ENCODE measurements at regions not wholly inside any gene's neighbourhood (a gene's known extent, or its start where the extent isn't known, plus 50 kb on each side); places are given as distances from the start of the nearest gene placed in this dataset.
"Not testable (repeated sequence)": the region's sequence is repeated elsewhere in the genome, so short reads cannot be mapped to it uniquely, and the experiment has no call there.

- DNase-seq = no peak
These were observed 189.7 kb upstream of the PPP1R3A start for GRCh38 chr7:114108510-114108909.

DNA sequence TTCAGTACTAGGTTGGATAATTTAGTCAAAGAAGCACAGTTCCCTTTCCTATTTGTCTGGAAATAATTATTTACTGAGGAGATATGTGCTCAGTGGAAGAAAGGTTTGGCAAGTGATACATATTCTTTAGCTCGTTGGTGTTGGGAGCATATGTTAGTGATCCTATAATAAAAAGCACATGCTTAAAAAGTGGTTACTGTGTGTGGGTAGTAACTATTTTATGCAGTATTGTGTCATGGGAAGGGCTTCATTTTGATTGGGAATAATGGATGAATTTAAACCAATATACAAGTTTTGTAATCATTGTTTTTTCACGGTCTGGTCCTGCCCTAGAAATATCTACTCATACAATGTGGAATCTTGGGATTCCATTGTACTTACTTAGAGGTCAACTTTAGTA, 188.7 kb upstream of the PPP1R3A start:
- DNase-seq = no peak

GRCh38 chr7:114104035-114104434, 185.2 kb upstream of the PPP1R3A start:
- DNase-seq = no peak

GRCh38 chr7:114102996-114103395, 184.2 kb upstream of the PPP1R3A start:
- no peak for DNase-seq

- DNase-seq = no peak
These were observed 183.3 kb upstream of the PPP1R3A start for GRCh38 chr7:114102131-114102530.

- peak in 1 of 2 experiments; percentile 12 for DNase-seq
These were observed 182.0 kb upstream of the PPP1R3A start for GRCh38 chr7:114100810-114101209.

DNA sequence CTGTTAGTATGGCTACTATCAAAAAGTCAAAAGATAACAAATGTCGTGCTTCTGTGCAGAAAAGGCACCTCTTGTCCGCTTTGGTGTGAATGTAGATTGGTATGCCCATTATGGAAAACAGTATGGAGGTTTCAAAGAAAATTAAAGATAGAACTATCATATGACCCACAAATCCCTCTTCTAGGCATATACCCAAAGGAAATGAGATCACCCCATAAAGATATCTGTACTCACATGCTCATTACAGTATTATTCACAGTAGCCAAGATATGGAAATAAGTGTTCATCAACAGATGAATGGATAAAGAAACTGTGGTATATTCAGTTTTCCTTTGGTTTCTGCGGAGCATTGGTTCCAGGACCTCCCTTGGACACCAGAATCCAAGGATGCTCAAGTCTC, 180.5 kb upstream of the PPP1R3A start:
- DNase-seq = no peak

- no peak for DNase-seq
These were observed 177.1 kb upstream of the PPP1R3A start for GRCh38 chr7:114095885-114096284.

- no peak for DNase-seq
These were observed 169.7 kb upstream of the PPP1R3A start for GRCh38 chr7:114088470-114088940.

- peak; percentile 45 to 66 for DNase-seq
These were observed 169.1 kb upstream of the PPP1R3A start for GRCh38 chr7:114087653-114088469.

DNA sequence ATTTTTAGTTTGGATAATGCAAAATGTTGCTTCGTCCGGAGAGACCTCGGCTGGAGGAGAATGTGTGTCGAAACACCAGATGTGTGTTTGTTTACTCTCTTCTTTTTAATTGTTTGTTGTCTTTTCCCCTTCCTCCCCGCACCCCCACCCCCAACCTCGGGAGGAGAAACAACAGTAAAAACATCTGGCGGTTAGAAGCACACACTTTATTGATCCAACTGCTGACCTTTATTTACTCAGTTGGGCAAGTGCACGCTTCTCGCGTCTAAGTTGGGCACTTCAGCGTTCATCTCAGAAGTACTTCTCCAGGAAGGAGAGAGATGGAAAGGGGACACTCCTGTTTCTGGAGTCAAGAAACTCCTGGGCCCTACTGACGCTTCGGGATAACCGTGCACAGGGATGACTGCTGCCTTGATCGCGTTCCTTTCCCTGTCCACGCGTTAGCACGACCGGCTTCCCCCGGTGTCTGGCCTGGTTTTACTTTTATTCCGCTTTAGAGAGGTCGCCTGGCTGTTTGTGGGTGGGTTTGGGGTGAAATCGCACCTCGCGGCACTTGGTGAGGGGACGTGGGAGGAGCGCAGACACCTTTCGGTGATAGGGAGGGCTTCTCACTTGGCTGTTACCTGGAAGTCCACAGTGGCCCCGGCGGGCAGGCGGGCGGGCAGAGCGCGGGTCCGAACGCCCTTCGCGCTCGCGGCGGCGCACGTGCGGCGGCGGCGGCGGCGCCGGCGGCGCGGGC, 168.3 kb upstream of the PPP1R3A start:
- DNase-seq = peak; percentile 44 to 66

DNA sequence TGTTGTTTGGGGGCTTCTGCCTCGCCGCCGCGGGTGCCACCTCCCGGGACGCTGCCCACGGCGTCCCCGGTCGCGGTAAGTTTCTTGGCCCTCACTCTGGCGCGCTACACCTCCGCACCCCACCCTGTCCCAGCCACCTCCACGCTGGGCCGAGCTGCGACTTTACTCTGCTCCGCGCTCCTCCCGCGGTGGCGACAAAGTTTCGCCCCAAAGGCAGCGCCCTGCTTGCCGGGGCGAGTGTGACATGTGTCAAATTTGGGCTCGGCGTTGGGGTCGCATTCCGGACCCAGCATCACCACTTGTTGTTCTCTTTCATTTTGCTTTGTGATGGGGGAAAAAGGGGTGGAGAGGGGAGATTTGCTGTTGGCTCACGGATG, 167.7 kb upstream of the PPP1R3A start:
- peak in 1 of 2 experiments; percentile 52 for DNase-seq

DNA sequence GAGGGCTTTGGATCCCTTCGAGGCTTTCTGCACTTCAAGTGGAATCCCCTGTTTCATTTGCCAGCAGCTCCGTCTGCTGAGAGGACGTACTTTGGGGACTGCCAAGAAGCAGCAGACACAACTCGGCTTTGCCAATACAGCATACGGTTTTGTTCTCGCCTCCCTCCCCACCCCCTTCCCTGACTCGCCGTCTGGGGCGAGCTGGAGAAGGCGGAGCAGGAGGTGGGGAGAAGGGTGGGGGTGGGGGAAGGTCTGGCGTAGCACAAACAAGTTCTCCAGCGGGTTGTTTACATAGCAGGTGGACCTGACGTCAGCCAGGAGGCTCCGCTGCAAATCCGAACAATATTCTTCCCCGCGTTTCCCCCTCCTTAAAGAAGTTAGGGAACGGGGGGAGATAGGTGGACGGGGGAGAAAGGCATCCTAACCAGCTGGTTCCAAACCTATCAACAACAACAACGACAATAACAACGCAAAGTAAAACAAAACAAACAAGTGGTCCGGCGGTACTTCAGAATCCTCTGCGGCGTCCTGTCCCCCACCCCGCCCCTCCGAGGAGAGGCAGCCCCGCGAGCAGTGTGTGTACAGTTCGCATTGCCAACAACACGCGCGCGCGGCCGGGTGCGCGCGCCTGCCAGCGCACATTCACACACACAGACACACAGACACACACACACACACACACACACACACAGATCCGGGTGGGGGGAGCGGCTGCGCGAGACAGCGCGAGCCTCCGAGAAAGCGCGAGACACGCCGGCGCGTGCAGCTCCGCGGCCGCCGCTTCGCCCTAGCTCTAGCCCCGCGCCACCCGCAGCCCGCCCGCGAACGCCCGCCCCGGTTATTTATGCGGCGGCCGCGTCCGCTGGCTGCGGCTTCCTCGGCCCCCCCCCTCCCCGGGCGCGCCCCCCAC, 167.0 kb upstream of the PPP1R3A start:
- DNase-seq = peak; percentile 93

- no peak for DNase-seq
These were observed 166.4 kb upstream of the PPP1R3A start for GRCh38 chr7:114085313-114085591.

- DNase-seq = peak; percentile 64 to 83
These were observed 165.9 kb upstream of the PPP1R3A start for GRCh38 chr7:114084472-114085312.

DNA sequence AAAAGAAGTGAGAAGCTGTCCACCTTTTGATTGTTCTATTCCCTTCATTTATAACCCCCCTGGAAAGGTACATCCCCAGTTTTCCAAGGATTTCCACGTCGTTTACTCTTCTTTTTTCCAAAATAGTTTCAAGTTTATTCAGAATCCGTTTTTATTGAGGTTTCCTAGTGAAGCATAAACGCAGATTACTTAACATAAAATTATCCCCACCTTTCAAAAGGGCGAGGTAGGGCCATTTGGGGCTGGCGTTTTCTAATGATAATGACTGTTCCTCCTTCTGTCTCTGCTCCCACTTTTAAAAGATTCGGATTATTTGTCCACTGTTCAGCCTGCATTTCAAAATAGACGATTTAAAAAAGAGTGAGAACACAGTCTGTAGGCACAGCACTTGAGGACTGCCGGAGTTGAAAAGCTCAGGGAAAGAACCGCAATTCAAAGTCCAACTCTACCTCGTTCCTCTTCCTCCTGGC, 165.2 kb upstream of the PPP1R3A start:
- DNase-seq = no peak

- peak; percentile 9 to 33 for DNase-seq
These were observed 164.6 kb upstream of the PPP1R3A start for GRCh38 chr7:114083166-114084001.

DNA sequence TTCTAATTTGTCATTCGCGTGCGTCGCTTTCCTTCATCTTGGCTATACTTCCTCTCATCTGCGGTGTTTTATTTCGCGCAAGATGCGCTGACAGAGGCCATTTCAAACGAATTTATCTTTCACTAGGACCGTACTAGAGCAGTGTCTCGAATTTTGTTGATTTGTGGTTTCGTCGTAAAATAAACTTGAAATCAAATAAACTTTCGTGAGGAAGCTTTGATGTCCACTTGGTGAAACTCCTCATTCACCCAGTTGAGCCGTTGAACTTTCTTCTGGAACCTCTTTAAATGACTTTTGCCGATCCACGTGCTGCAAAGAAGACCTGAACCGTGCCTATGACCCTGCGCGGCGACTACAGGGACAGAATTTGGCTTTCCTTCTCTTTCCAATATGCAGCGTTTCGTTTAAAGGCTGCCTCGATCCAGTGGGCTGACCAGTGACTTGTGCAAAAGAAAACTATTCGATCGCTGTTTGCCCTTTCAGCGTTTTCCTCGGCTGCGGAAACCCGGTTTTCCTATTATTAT, 163.9 kb upstream of the PPP1R3A start:
- DNase-seq = peak in 1 of 2 experiments; percentile 30

- DNase-seq = peak; percentile 54 to 79
These were observed 163.0 kb upstream of the PPP1R3A start for GRCh38 chr7:114081606-114082425.

- DNase-seq = not testable (repeated sequence)
These were observed 158.3 kb upstream of the PPP1R3A start for GRCh38 chr7:114077158-114077524.

Data from NCI-H2081 (cell line).